Keratinocyte (primary cell): ENCODE measurements at regions not wholly inside any gene's neighbourhood (a gene's known extent, or its start where the extent isn't known, plus 50 kb on each side); places are given as distances from the start of the nearest gene placed in this dataset.

Experiments
- DNase-seq: peaks from one replicate; pipeline ENCODE4 v3.0.0-alpha.2; 2011; ENCODE audit warnings: low read depth, missing footprints, low spot score
- FAIRE-seq: peaks from 2 replicates; lab custom pipeline; 2011; peaks lifted over from hg19 to GRCh38; lab: Jason Lieb, UNC
- H2AFZ ChIP-seq: 2 replicates; pipeline ENCODE4 v1.6.0; 2012; ENCODE audit warnings: low read length, control low read depth, inconsistent platforms; ENCODE audit not compliant: control insufficient read depth
- H3K27ac ChIP-seq: 2 replicates; pipeline ENCODE4 v1.5.1; 2011; ENCODE audit warnings: low read length; ENCODE audit not compliant: control insufficient read depth, insufficient read depth
- H3K27me3 ChIP-seq: 3 replicates; pipeline ENCODE4 v1.6.0; 2011; ENCODE audit warnings: low read length; ENCODE audit not compliant: control insufficient read depth, insufficient read depth; ENCODE audit errors: extremely low read depth
- H3K36me3 ChIP-seq, 2 experiments: 2 replicates in 1 of 2; 3 replicates in 1 of 2; pipeline ENCODE4 v1.5.1; 2011; ENCODE audit warnings: low read length in 2 of 2, mild to moderate bottlenecking in 1 of 2; ENCODE audit not compliant: control insufficient read depth in 2 of 2, insufficient read depth in 2 of 2; ENCODE audit errors: extremely low read depth in 1 of 2
- H3K4me1 ChIP-seq: 3 replicates; pipeline ENCODE4 v1.5.1; 2011; ENCODE audit warnings: low read length; ENCODE audit not compliant: control insufficient read depth, insufficient read depth; ENCODE audit errors: extremely low read depth
- H3K4me2 ChIP-seq: 3 replicates; pipeline ENCODE4 v1.6.0; 2011; ENCODE audit warnings: low read depth, low read length; ENCODE audit not compliant: control insufficient read depth, insufficient read depth; ENCODE audit errors: extremely low read depth
- H3K4me3 ChIP-seq, 3 experiments: fragments of 200-600 bp in 1 of 3; sonication (generic) in 1 of 3; 2 replicates in 2 of 3; 3 replicates in 1 of 3; pipeline ENCODE4 v1.5.1; 2011 to 2016; ENCODE audit warnings: low read length in 3 of 3, mild to moderate bottlenecking in 3 of 3, control low read depth in 2 of 3, inconsistent platforms in 1 of 3, low read depth in 1 of 3, mixed read lengths in 1 of 3, mixed run types in 1 of 3, moderate library complexity in 1 of 3; ENCODE audit not compliant: control insufficient read depth in 2 of 3, insufficient read depth in 2 of 3; ENCODE audit errors: extremely low read depth in 1 of 3
- H3K79me2 ChIP-seq: 2 replicates; pipeline ENCODE4 v1.6.0; 2012; ENCODE audit warnings: low read length; ENCODE audit not compliant: control insufficient read depth, insufficient read depth
- H3K9ac ChIP-seq: 3 replicates; pipeline ENCODE4 v1.6.0; 2011; ENCODE audit warnings: low read length; ENCODE audit not compliant: control insufficient read depth, insufficient read depth; ENCODE audit errors: extremely low read depth
- H3K9me1 ChIP-seq: 3 replicates; pipeline ENCODE4 v1.6.0; 2011; ENCODE audit warnings: low read length; ENCODE audit not compliant: control insufficient read depth, insufficient read depth; ENCODE audit errors: extremely low read depth
- H3K9me3 ChIP-seq: 2 replicates; pipeline ENCODE4 v1.5.1; 2012; ENCODE audit warnings: low read depth, low read length; ENCODE audit not compliant: control insufficient read depth
- H4K20me1 ChIP-seq: 3 replicates; pipeline ENCODE4 v1.6.0; 2011; ENCODE audit warnings: low read length; ENCODE audit not compliant: control insufficient read depth, insufficient read depth; ENCODE audit errors: extremely low read depth
- CTCF ChIP-seq, 3 experiments: IDR thresholded peaks in 1 of 3; conservative IDR thresholded peaks in 1 of 3; optimal IDR thresholded peaks in 1 of 3; 2 replicates in 2 of 3; 3 replicates in 1 of 3; pipeline versions ENCODE3 to v1.5.1; 2011; ENCODE audit warnings: low read length in 3 of 3, mild to moderate bottlenecking in 3 of 3, moderate library complexity in 2 of 3, control low read depth in 1 of 3, inconsistent platforms in 1 of 3; ENCODE audit not compliant: insufficient read depth in 2 of 3; ENCODE audit errors: extremely low read depth in 1 of 3
- EZH2 ChIP-seq: IDR thresholded peaks from one replicate; pipeline ENCODE4 v1.6.1; 2012; ENCODE audit warnings: inconsistent platforms, mild to moderate bottlenecking, low read length, moderate library complexity
- dilution Hi-C: fragments of 300-500 bp; cut with MboI; formaldehyde crosslinking; loops from one replicate; pipeline ENCODE4 v1.7.0; 2020; ENCODE audit warnings: low sequenced_read_pairs; ENCODE audit not compliant: extremely low pct_ligation_motif_present

- Histone ChIP-seq H3K4me3 (no peak overlapping the region), H3K36me3 (no peaks in the 10 kb centered on the region), H3K27ac (no peak overlapping the region), H3K27me3 (no peaks in the 10 kb centered on the region), H3K9me3 (no peaks in the 10 kb centered on the region), H2AFZ (no peak overlapping the region), H3K79me2 (no peaks in the 10 kb centered on the region), H3K4me1 (no peaks in the 10 kb centered on the region), H3K9me1 (no peaks in the 10 kb centered on the region), H4K20me1 (no peaks in the 10 kb centered on the region), H3K9ac (no peak overlapping the region), H3K4me2 (no peak overlapping the region)
- FAIRE-seq (no peak), DNase-seq (no peak)
- TF ChIP-seq CTCF (optimal IDR thresholded peaks at IDR 0.05 in 1 of 3, IDR thresholded peaks at IDR 0.05 in 1 of 3, conservative IDR thresholded peaks at IDR 0.05 in 1 of 3; ENCODE audit: extremely low read depth in 1 of 3, insufficient read depth in 2 of 3, low read length in 3 of 3) (no peak), EZH2 (no peak)
- dilution Hi-C loops, result no loop called here
Observed at GRCh38 chr10:129029051-129029450, 438.0 kb upstream of the MGMT start.

DNA sequence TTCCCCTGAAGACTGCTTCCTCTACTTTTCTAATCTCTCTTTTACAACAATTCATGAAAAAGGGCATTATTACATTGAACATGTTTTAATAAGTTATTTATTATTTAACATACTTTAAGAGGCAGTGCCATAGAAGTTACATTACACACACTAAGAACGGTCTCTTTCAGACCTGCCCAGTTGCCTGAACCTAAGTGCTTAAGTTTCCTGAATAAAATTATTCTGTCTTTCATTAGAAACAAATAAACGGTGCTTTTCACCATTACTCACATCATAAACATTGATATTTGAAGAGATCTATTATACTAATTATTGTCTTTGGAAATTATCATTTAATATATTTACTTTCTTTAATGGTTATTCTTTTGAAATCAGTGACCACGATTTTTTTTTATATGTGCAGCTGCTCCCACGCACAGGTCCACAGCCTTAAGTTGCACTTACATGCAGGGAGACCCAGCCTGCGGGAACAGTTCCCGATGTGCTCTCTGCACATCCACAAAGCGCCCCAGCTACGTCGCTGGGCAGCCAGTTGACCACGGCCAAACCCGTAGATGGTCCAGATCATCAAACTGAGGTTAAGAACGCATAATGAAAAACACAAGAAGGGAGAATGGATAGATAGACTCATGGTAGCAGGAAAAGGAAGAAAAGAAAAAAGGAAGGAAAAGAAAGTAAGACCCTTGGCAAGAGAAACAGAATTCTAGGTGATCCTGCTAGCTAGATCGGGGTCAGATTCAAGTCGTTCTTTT, 437.0 kb upstream of the MGMT start:
- no peaks in the 10 kb centered on the region for H3K36me3 ChIP-seq
- H3K4me1 ChIP-seq, result no peaks in the 10 kb centered on the region
- no peak for TF ChIP-seq EZH2
- TF ChIP-seq CTCF (optimal IDR thresholded peaks at IDR 0.05 in 1 of 3, IDR thresholded peaks at IDR 0.05 in 1 of 3, conservative IDR thresholded peaks at IDR 0.05 in 1 of 3; ENCODE audit: extremely low read depth in 1 of 3, insufficient read depth in 2 of 3, low read length in 3 of 3), result no peak
- H3K4me2 ChIP-seq, result no peak overlapping the region
- no peak overlapping the region for H3K4me3 ChIP-seq
- dilution Hi-C loops, result no loop called here
- H3K9ac ChIP-seq, result no peak overlapping the region
- no peak for DNase-seq
- no peaks in the 10 kb centered on the region for H3K9me3 ChIP-seq
- H4K20me1 ChIP-seq, result no peaks in the 10 kb centered on the region
- H3K27ac ChIP-seq, result no peak overlapping the region
- no peaks in the 10 kb centered on the region for H3K27me3 ChIP-seq
- FAIRE-seq, result no peak
- H3K9me1 ChIP-seq, result no peaks in the 10 kb centered on the region
- H3K79me2 ChIP-seq, result no peaks in the 10 kb centered on the region
- H2AFZ ChIP-seq, result no peak overlapping the region
